ENCODE measurements at regions not wholly inside any gene's neighbourhood (a gene's known extent, or its start where the extent isn't known, plus 50 kb on each side); places are given as distances from the start of the nearest gene placed in this dataset.
"Not testable (repeated sequence)": the region's sequence is repeated elsewhere in the genome, so short reads cannot be mapped to it uniquely, and the experiment has no call there.

GRCh38 chr11:110843053-110843452, 130.8 kb upstream of the ARHGAP20 start:
- DNase-seq (ENCODE audit: low read depth in 1 of 2, low spot score in 1 of 2) = not testable (repeated sequence)

GRCh38 chr11:110838808-110839207, 126.6 kb upstream of the ARHGAP20 start:
- DNase-seq (ENCODE audit: low read depth in 1 of 2, low spot score in 1 of 2) = no peak

GRCh38 chr11:110837603-110838002, 125.4 kb upstream of the ARHGAP20 start:
- DNase-seq (ENCODE audit: low read depth in 1 of 2, low spot score in 1 of 2) = no peak

- DNase-seq (ENCODE audit: low read depth in 1 of 2, low spot score in 1 of 2) = no peak
These were observed 122.9 kb upstream of the ARHGAP20 start for GRCh38 chr11:110835106-110835505.

- peak in 1 of 2 donors; percentile 5 for DNase-seq (ENCODE audit: low read depth in 1 of 2, low spot score in 1 of 2)
These were observed 120.8 kb upstream of the ARHGAP20 start for GRCh38 chr11:110833033-110833484.

GRCh38 chr11:110832539-110832938, 120.3 kb upstream of the ARHGAP20 start:
- no peak for DNase-seq (ENCODE audit: low read depth in 1 of 2, low spot score in 1 of 2)

- no peak for DNase-seq (ENCODE audit: low read depth in 1 of 2, low spot score in 1 of 2)
These were observed 119.8 kb upstream of the ARHGAP20 start for GRCh38 chr11:110832080-110832479.

- no peak for DNase-seq (ENCODE audit: low read depth in 1 of 2, low spot score in 1 of 2)
These were observed 118.5 kb upstream of the ARHGAP20 start for GRCh38 chr11:110830747-110831146.

- DNase-seq (ENCODE audit: low read depth in 1 of 2, low spot score in 1 of 2) = no peak
These were observed 118.1 kb upstream of the ARHGAP20 start for GRCh38 chr11:110830344-110830743.

GRCh38 chr11:110829873-110830272, 117.6 kb upstream of the ARHGAP20 start:
- no peak for DNase-seq (ENCODE audit: low read depth in 1 of 2, low spot score in 1 of 2)

- DNase-seq (ENCODE audit: low read depth in 1 of 2, low spot score in 1 of 2) = no peak
These were observed 115.8 kb upstream of the ARHGAP20 start for GRCh38 chr11:110828086-110828485.

- no peak for DNase-seq (ENCODE audit: low read depth in 1 of 2, low spot score in 1 of 2)
These were observed 115.0 kb upstream of the ARHGAP20 start for GRCh38 chr11:110827276-110827675.

GRCh38 chr11:110824912-110825620, 112.8 kb upstream of the ARHGAP20 start:
- DNase-seq (ENCODE audit: low read depth in 1 of 2, low spot score in 1 of 2) = no peak

GRCh38 chr11:110818032-110818687, 105.9 kb upstream of the ARHGAP20 start:
- no peak for DNase-seq (ENCODE audit: low read depth in 1 of 2, low spot score in 1 of 2)

GRCh38 chr11:110812086-110812733, 100.0 kb upstream of the ARHGAP20 start:
- DNase-seq (ENCODE audit: low read depth in 1 of 2, low spot score in 1 of 2) = no peak

GRCh38 chr11:110809417-110810199, 97.4 kb upstream of the ARHGAP20 start:
- no peak for DNase-seq (ENCODE audit: low read depth in 1 of 2, low spot score in 1 of 2)

- no peak for DNase-seq (ENCODE audit: low read depth in 1 of 2, low spot score in 1 of 2)
These were observed 96.0 kb upstream of the ARHGAP20 start for GRCh38 chr11:110808248-110808647.

GRCh38 chr11:110807801-110808200, 95.6 kb upstream of the ARHGAP20 start:
- no peak for DNase-seq (ENCODE audit: low read depth in 1 of 2, low spot score in 1 of 2)

GRCh38 chr11:110805756-110806155, 93.5 kb upstream of the ARHGAP20 start:
- DNase-seq (ENCODE audit: low read depth in 1 of 2, low spot score in 1 of 2) = no peak

- DNase-seq (ENCODE audit: low read depth in 1 of 2, low spot score in 1 of 2) = no peak
These were observed 89.9 kb upstream of the ARHGAP20 start for GRCh38 chr11:110802162-110802561.

GRCh38 chr11:110801328-110801727, 89.1 kb upstream of the ARHGAP20 start:
- DNase-seq (ENCODE audit: low read depth in 1 of 2, low spot score in 1 of 2) = no peak

Measured in activated CD4-positive, alpha-beta T cell treated with anti-CD3 and anti-CD28 coated beads, Interleukin-2, amount 50 U/mL, for 24 hours (primary cell).